Erythroblast (primary cell): ENCODE measurements at regions not wholly inside any gene's neighbourhood (a gene's known extent, or its start where the extent isn't known, plus 50 kb on each side); places are given as distances from the start of the nearest gene placed in this dataset.

Source experiments
- GATA1 ChIP-seq: IDR thresholded peaks from 2 replicates; pipeline ENCODE4 v1.6.1; 2011; ENCODE audit warnings: low read depth, mild to moderate bottlenecking, control low read depth, low read length, moderate library complexity
- POLR2A ChIP-seq: IDR thresholded peaks from 2 replicates; pipeline ENCODE4 v1.6.1; 2011; ENCODE audit warnings: mild to moderate bottlenecking, low read length

DNA sequence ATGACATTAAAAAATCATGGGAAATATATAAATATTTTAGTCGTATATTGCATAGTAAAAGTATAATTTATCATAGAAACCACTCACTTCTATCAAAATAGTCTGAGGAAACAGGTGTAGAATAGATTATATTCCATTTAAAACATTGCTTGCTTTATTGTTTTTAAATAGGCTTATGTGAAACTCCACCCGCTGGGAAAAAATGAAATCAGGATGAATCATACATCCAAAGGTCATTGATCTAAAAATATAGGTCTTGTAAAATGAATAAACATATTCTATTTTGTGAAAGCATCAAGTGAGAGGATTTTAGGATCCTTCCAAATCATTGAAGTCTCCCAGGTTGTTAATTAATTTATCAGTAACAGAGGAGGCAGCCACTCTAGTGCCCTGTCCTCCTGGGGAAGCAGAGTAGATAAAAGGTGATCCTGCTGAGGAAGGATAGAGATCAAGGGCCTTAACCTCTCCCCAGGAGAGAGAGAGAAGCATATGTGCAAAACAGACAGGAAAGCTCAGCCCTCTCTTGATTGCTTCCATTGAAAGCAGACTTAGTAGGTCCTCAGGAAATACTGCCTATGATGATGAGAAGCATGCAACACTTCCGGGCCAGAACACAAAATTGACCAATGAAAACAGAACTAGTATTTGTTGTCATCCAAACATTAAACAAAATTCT is 96.8 kb upstream of the MAP9 start:
- TF ChIP-seq POLR2A (no peak), GATA1 (no peak)
